Caco-2 (cell line): ENCODE measurements at regions not wholly inside any gene's neighbourhood (a gene's known extent, or its start where the extent isn't known, plus 50 kb on each side); places are given as distances from the start of the nearest gene placed in this dataset.

Experiments
- BruUV-seq: library from RNA; stranded (reverse); fragments of 400-500 nt; replicated peaks from 2 replicates; lab custom pipeline; 2021; lab: Mats Ljungman, UMichigan
- CTCF ChIA-PET: fragments of 300-600 bp; sonication (Branson Sonifier 250); formaldehyde crosslinking; loops from one replicate; lab custom pipeline; 2022; ENCODE audit warnings: antibody characterized with exemption; lab: Charles Lee
- POLR2A ChIA-PET: fragments of 300-600 bp; sonication (Branson Sonifier 250); formaldehyde crosslinking; loops from one replicate; lab custom pipeline; 2022; ENCODE audit warnings: antibody characterized with exemption; lab: Charles Lee
- DNase-seq, 2 experiments: peaks; one replicate each; pipeline versions ENCODE4 v3.0.0 to v3.0.0-alpha.2; 2020 to 2022
- H3K27me3 ChIP-seq: replicated peaks from 2 replicates; pipeline ENCODE4 v1.6.0; 2011; ENCODE audit warnings: low read length; ENCODE audit not compliant: control insufficient read depth, insufficient read depth
- H3K36me3 ChIP-seq: 2 replicates; pipeline ENCODE4 v1.5.1; 2011; ENCODE audit warnings: low read length; ENCODE audit not compliant: control insufficient read depth, insufficient read depth
- H3K4me1 ChIP-seq: fragments of 250-450 bp; sonication (Bioruptor Pico); 2 replicates; pipeline ENCODE4 v1.5.1; 2020; ENCODE audit warnings: mild to moderate bottlenecking
- H3K4me3 ChIP-seq: 2 replicates; pipeline ENCODE4 v1.5.1; 2011; ENCODE audit warnings: low read depth, mild to moderate bottlenecking, control low read depth, low read length
- H3K9me3 ChIP-seq: fragments of 250-450 bp; sonication (Bioruptor Pico); 2 replicates; pipeline ENCODE4 v1.5.1; 2020; ENCODE audit warnings: mild to moderate bottlenecking, moderate library complexity
- H3K27ac Mint-ChIP-seq: one replicate; pipeline ENCODE4 v1.8.0; 2022; ENCODE audit warnings: mixed read lengths; ENCODE audit not compliant: unreplicated experiment
- H3K27me3 Mint-ChIP-seq: one replicate; pipeline ENCODE4 v1.8.0; 2022; ENCODE audit warnings: mixed read lengths; ENCODE audit not compliant: insufficient read depth, unreplicated experiment
- H3K36me3 Mint-ChIP-seq: one replicate; pipeline ENCODE4 v1.8.0; 2022; ENCODE audit warnings: mild to moderate bottlenecking, mixed read lengths; ENCODE audit not compliant: insufficient read depth, unreplicated experiment
- H3K4me1 Mint-ChIP-seq: one replicate; pipeline ENCODE4 v1.8.0; 2022; ENCODE audit warnings: low read depth, mixed read lengths; ENCODE audit not compliant: unreplicated experiment
- H3K4me3 Mint-ChIP-seq: one replicate; pipeline ENCODE4 v1.8.0; 2022; ENCODE audit warnings: mild to moderate bottlenecking, moderate library complexity, mixed read lengths; ENCODE audit not compliant: unreplicated experiment
- H3K9me3 Mint-ChIP-seq: one replicate; pipeline ENCODE4 v1.8.0; 2022; ENCODE audit warnings: mixed read lengths; ENCODE audit not compliant: unreplicated experiment
- CTCF ChIP-seq, 2 experiments: fragments of 200-600 bp in 1 of 2; IDR thresholded peaks; 1 replicate in 1 of 2; 2 replicates in 1 of 2; pipeline versions ENCODE4 v1.5.1 to v1.8.0; 2011 to 2022; ENCODE audit warnings: antibody characterized with exemption in 1 of 2, control low read depth in 1 of 2, inconsistent platforms in 1 of 2, low read depth in 1 of 2, low read length in 1 of 2, mild to moderate bottlenecking in 1 of 2, moderate library complexity in 1 of 2; ENCODE audit not compliant: insufficient read depth in 1 of 2, severe bottlenecking in 1 of 2, unreplicated experiment in 1 of 2
- intact Hi-C: fragments of 100-400 bp; cut with micrococcal nuclease; formaldehyde crosslinking; loops from one replicate; pipeline ENCODE4 v1.10.0; 2022; ENCODE audit not compliant: unreplicated experiment

DNA sequence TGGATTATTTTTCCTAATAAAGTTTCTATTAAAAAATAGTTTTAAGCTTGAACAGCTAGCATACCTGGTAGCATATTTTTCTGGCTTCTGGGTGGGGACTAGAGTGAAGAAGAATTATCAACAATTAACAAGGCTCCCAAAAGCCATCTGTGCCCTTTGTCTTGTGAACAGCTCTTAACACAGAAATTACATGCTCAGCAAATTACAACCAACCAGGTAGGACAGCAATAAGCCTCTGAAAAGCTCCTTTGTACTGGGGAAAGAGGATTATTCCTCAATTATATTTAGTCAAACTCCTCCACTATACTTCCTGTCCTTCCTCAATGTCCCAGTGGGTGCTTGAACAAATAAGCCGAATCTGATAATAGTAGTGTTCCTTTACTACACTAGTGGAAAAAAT lies 162.8 kb downstream of the RAB38 start:
- H3K9me3 Mint-ChIP-seq, result no peaks in the 10 kb centered on the region
- intact Hi-C loops, result no loop called here
- no peak overlapping the region for H3K4me3 Mint-ChIP-seq
- H3K4me1 ChIP-seq, result no peaks in the 10 kb centered on the region
- no peak overlapping the region for H3K4me3 ChIP-seq
- H3K4me1 Mint-ChIP-seq, result peaks cover 6% of the 10 kb centered on the region
- no peaks in the 10 kb centered on the region for H3K36me3 Mint-ChIP-seq
- H3K27ac Mint-ChIP-seq, result no peak overlapping the region
- ChIA-PET POLR2A (no interaction called here), CTCF (no interaction called here)
- H3K9me3 ChIP-seq, result no peaks in the 10 kb centered on the region
- H3K36me3 ChIP-seq, result no peaks in the 10 kb centered on the region
- no peak for TF ChIP-seq CTCF (IDR thresholded peaks at IDR 0.05; ENCODE audit: insufficient read depth in 1 of 2, low read depth in 1 of 2, low read length in 1 of 2, severe bottlenecking in 1 of 2, unreplicated experiment in 1 of 2)
- H3K27me3 Mint-ChIP-seq, result no peaks in the 10 kb centered on the region
- no TSS peak for BruUV-seq
- no peak for DNase-seq
- H3K27me3 ChIP-seq, result no peaks in the 10 kb centered on the region

GRCh38 chr11:87976009-87976408 lies 199.2 kb downstream of the RAB38 start:
- H3K4me3 ChIP-seq, result no peak overlapping the region
- TF ChIP-seq CTCF (IDR thresholded peaks at IDR 0.05; ENCODE audit: insufficient read depth in 1 of 2, low read depth in 1 of 2, low read length in 1 of 2, severe bottlenecking in 1 of 2, unreplicated experiment in 1 of 2), result no peak
- Mint-ChIP-seq H3K4me3 (no peak overlapping the region), H3K36me3 (no peaks in the 10 kb centered on the region), H3K27me3 (peaks cover 3% of the 10 kb centered on the region), H3K27ac (no peak overlapping the region), H3K9me3 (no peaks in the 10 kb centered on the region), H3K4me1 (no peaks in the 10 kb centered on the region)
- no peaks in the 10 kb centered on the region for H3K9me3 ChIP-seq
- H3K4me1 ChIP-seq, result no peaks in the 10 kb centered on the region
- no peak for DNase-seq
- H3K36me3 ChIP-seq, result no peaks in the 10 kb centered on the region
- POLR2A ChIA-PET, result no interaction called here
- no TSS peak for BruUV-seq
- H3K27me3 ChIP-seq, result no peaks in the 10 kb centered on the region
- intact Hi-C loops, result no loop called here
- CTCF ChIA-PET, result no interaction called here

DNA sequence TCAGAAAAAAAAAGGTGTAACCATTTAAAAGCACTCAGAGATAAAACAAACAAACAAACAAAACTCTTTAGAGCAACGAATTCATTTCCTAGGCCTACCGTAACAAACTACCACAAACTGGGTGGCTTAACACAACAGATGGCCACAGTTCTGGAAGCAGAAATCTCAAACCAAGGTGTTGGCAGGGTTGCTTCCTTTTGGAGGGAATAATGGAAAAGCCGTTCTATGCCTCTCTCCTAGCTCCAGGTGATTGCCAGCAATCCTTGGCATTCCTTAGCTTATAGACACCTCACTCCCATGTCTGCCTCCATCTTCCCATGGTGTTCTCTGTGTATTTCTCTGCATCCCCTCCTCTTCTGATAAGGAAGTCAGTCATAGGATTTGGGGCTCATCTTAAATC lies 200.4 kb downstream of the RAB38 start:
- no peaks in the 10 kb centered on the region for H3K9me3 ChIP-seq

More for the DNA sequence above, 200.4 kb downstream of the RAB38 start:
- Histone ChIP-seq H3K4me3 (no peak overlapping the region), H3K27me3 (no peaks in the 10 kb centered on the region), H3K4me1 (no peaks in the 10 kb centered on the region), H3K36me3 (no peaks in the 10 kb centered on the region)
- intact Hi-C loops, result no loop called here
- ChIA-PET CTCF (interaction anchor here (1.0 kb wide), 1 partner anchor 42 kb away, joined by 3 read pairs; no protein-coding TSS in a partner anchor), POLR2A (no interaction called here)
- TF ChIP-seq CTCF (IDR thresholded peaks at IDR 0.05; ENCODE audit: insufficient read depth in 1 of 2, low read depth in 1 of 2, low read length in 1 of 2, severe bottlenecking in 1 of 2, unreplicated experiment in 1 of 2), result no peak
- peaks cover 3% of the 10 kb centered on the region for H3K27me3 Mint-ChIP-seq
- H3K27ac Mint-ChIP-seq, result no peak overlapping the region
- DNase-seq, result no peak
- H3K4me1 Mint-ChIP-seq, result no peaks in the 10 kb centered on the region
- H3K36me3 Mint-ChIP-seq, result no peaks in the 10 kb centered on the region
- H3K4me3 Mint-ChIP-seq, result no peak overlapping the region
- no TSS peak for BruUV-seq
- H3K9me3 Mint-ChIP-seq, result no peaks in the 10 kb centered on the region
